ENCODE measurements at regions not wholly inside any gene's neighbourhood (a gene's known extent, or its start where the extent isn't known, plus 50 kb on each side); places are given as distances from the start of the nearest gene placed in this dataset.

- H3K27me3 ChIP-seq (ENCODE audit: insufficient read depth, low read length, poor library complexity): peaks cover 2% of the 10 kb centered on the region
- DNase-seq (no peak), ATAC-seq (ENCODE audit: insufficient read depth, low read depth) (no peak)
- no peaks in the 10 kb centered on the region for H3K4me1 ChIP-seq (ENCODE audit: insufficient read depth, low read length)
- H3K36me3 ChIP-seq (ENCODE audit: insufficient read depth, low read length): no peaks in the 10 kb centered on the region
- H2AFZ ChIP-seq (ENCODE audit: low read depth, low read length): no peak overlapping the region
- H4K20me1 ChIP-seq (ENCODE audit: insufficient read depth, low read length): no peaks in the 10 kb centered on the region
- no peaks in the 10 kb centered on the region for H3K79me2 ChIP-seq (ENCODE audit: insufficient read depth, low read length)
- H3K9me3 ChIP-seq (ENCODE audit: insufficient read depth, low read length, severe bottlenecking): no peaks in the 10 kb centered on the region
- no peak overlapping the region for H3K9ac ChIP-seq (ENCODE audit: low read depth, low read length)
- H3K4me3 ChIP-seq (ENCODE audit: low read depth in 1 of 2, low read length in 2 of 2): no peak overlapping the region
- TF ChIP-seq CTCF (IDR thresholded peaks at IDR 0.05; ENCODE audit: borderline replicate concordance, extremely low read depth, low read length, poor library complexity, severe bottlenecking): no peak
- TF ChIP-seq EZH2 (IDR thresholded peaks at IDR 0.05; ENCODE audit: borderline replicate concordance, low read depth, low read length, severe bottlenecking): no peak
- H3K27ac ChIP-seq (ENCODE audit: low read length): no peak overlapping the region
- H3K4me2 ChIP-seq (ENCODE audit: insufficient read depth, low read length): no peak overlapping the region
Observed at GRCh38 chr15:69652293-69652692, 199.7 kb downstream of the RPLP1 start.

- Histone ChIP-seq H3K9ac (ENCODE audit: low read depth, low read length) (no peak overlapping the region), H3K27me3 (ENCODE audit: insufficient read depth, low read length, poor library complexity) (peaks cover 2% of the 10 kb centered on the region)
- no peak for ATAC-seq (ENCODE audit: insufficient read depth, low read depth)
Observed at GRCh38 chr15:69652751-69653305, 200.2 kb downstream of the RPLP1 start.

GRCh38 chr15:69653306-69653705, 200.7 kb downstream of the RPLP1 start:
- Histone ChIP-seq H3K27ac (ENCODE audit: low read length) (no peak overlapping the region), H3K4me1 (ENCODE audit: insufficient read depth, low read length) (no peaks in the 10 kb centered on the region), H3K9me3 (ENCODE audit: insufficient read depth, low read length, severe bottlenecking) (no peaks in the 10 kb centered on the region), H3K27me3 (ENCODE audit: insufficient read depth, low read length, poor library complexity) (peaks cover 2% of the 10 kb centered on the region), H3K4me2 (ENCODE audit: insufficient read depth, low read length) (no peak overlapping the region), H4K20me1 (ENCODE audit: insufficient read depth, low read length) (no peaks in the 10 kb centered on the region), H3K79me2 (ENCODE audit: insufficient read depth, low read length) (no peaks in the 10 kb centered on the region), H3K4me3 (ENCODE audit: low read depth in 1 of 2, low read length in 2 of 2) (no peak overlapping the region), H3K9ac (ENCODE audit: low read depth, low read length) (no peak overlapping the region), H3K36me3 (ENCODE audit: insufficient read depth, low read length) (no peaks in the 10 kb centered on the region), H2AFZ (ENCODE audit: low read depth, low read length) (no peak overlapping the region)
- no peak for ATAC-seq (ENCODE audit: insufficient read depth, low read depth)
- TF ChIP-seq CTCF (IDR thresholded peaks at IDR 0.05; ENCODE audit: borderline replicate concordance, extremely low read depth, low read length, poor library complexity, severe bottlenecking) (no peak), EZH2 (IDR thresholded peaks at IDR 0.05; ENCODE audit: borderline replicate concordance, low read depth, low read length, severe bottlenecking) (no peak)
- no peak for DNase-seq

More at GRCh38 chr15:69652751-69653305, 200.2 kb downstream of the RPLP1 start:
- TF ChIP-seq EZH2 (IDR thresholded peaks at IDR 0.05; ENCODE audit: borderline replicate concordance, low read depth, low read length, severe bottlenecking): no peak
- no peak for TF ChIP-seq CTCF (IDR thresholded peaks at IDR 0.05; ENCODE audit: borderline replicate concordance, extremely low read depth, low read length, poor library complexity, severe bottlenecking)
- no peaks in the 10 kb centered on the region for H3K79me2 ChIP-seq (ENCODE audit: insufficient read depth, low read length)
- no peak overlapping the region for H3K4me3 ChIP-seq (ENCODE audit: low read depth in 1 of 2, low read length in 2 of 2)
- H3K36me3 ChIP-seq (ENCODE audit: insufficient read depth, low read length): no peaks in the 10 kb centered on the region
- H2AFZ ChIP-seq (ENCODE audit: low read depth, low read length): no peak overlapping the region
- H3K4me1 ChIP-seq (ENCODE audit: insufficient read depth, low read length): no peaks in the 10 kb centered on the region
- H3K4me2 ChIP-seq (ENCODE audit: insufficient read depth, low read length): no peak overlapping the region
- no peaks in the 10 kb centered on the region for H3K9me3 ChIP-seq (ENCODE audit: insufficient read depth, low read length, severe bottlenecking)
- H3K27ac ChIP-seq (ENCODE audit: low read length): no peak overlapping the region
- no peak for DNase-seq
- no peaks in the 10 kb centered on the region for H4K20me1 ChIP-seq (ENCODE audit: insufficient read depth, low read length)
